ENCODE measurements at regions not wholly inside any gene's neighbourhood (a gene's known extent, or its start where the extent isn't known, plus 50 kb on each side); places are given as distances from the start of the nearest gene placed in this dataset.

DNA sequence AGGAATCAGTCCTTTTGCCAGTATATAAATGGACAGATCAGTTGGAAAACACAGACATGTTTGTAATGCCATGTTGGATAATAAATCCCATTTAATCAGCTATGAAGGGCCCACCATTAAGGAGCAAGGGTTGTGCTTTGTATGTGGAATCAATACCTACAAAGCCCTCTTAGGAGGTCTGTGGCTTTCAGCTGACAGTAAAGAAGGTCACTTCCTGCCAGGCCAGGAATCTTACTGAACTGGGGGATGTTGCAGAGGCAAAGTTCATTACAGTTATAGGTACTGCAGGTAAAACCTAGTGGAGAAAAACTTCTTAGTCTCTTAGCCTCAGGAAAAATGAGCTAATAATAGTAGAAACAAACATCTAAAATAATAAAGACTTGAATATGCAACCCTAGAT lies 129.5 kb downstream of the FAM76B start:
- TF ChIP-seq POLR2AphosphoS5 (IDR thresholded peaks at IDR 0.05; ENCODE audit: low read depth, low read length) = no peak
- no peak for TF ChIP-seq POLR2A (IDR thresholded peaks at IDR 0.05; ENCODE audit: low read depth, low read length)
- no peak for TF ChIP-seq TAF1 (IDR thresholded peaks at IDR 0.05; ENCODE audit: borderline replicate concordance, low read depth, low read length)
